ENCODE measurements at regions not wholly inside any gene's neighbourhood (a gene's known extent, or its start where the extent isn't known, plus 50 kb on each side); places are given as distances from the start of the nearest gene placed in this dataset.
"Not testable (repeated sequence)": the region's sequence is repeated elsewhere in the genome, so short reads cannot be mapped to it uniquely, and the experiment has no call there.

DNA sequence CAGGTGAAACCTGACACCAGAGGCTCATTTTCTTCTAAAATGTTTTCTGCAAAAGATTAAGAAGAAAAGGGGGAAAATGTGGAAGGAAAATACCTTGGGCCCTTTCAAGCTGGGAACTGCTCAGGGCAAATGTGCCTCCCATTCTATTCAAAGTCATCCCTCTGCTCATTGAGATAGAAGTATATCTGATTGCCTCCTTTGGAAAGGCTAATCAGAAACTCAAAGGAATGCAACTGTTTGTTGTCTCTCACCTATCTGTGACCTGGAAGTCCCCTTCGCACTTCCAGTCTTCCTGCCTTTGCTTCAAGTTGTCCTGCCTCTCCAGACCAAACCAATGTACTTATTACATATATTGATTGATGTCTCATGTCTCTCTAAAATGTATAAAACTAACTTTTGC, 102.4 kb upstream of the MAP3K4 start:
- DNase-seq (ENCODE audit: low spot score); intact Hi-C loops (cut with DNase I): not testable (repeated sequence)

DNA sequence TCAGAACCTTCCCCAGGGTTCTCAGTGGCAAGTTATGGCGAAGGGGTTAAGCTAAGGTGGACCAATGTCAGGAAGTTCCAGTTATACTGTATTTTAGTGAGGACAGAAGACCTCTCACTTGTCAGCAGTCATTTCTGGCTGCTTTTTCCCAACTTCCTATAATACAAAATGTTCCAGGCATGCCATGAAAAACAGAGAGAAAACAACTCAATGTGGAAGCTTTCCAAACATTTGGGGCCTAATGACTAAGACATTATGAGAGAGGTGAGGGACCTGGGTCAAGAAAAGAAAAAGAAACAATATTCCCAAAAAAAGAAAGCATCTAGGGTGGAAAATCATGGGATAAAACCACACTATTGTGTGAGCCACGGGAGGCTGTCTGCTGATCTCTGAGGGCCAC, 99.9 kb upstream of the MAP3K4 start:
- DNase-seq (ENCODE audit: low spot score) = no peak
- intact Hi-C loops (cut with DNase I) = no loop called here

DNA sequence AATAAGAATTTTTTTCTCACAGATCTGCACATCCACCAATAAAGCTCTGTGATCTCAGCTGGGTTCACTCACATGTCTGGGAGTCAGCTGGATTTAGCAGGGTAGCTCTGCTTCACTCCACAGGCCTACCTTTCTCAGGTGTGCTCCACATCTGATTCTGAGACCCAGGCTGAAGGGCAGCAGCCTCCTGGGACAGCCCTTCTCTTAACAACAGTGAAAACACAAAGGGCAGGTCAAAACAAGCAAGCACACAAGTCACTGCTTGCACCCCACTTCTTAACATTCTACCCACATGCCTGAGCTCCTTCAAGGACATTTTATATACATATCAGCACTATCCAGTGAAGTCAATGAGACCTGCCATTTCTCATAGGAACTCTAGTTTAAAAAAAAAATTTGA, 96.0 kb upstream of the MAP3K4 start:
- no peak for DNase-seq (ENCODE audit: low spot score)
- intact Hi-C loops (cut with DNase I) = no loop called here

DNA sequence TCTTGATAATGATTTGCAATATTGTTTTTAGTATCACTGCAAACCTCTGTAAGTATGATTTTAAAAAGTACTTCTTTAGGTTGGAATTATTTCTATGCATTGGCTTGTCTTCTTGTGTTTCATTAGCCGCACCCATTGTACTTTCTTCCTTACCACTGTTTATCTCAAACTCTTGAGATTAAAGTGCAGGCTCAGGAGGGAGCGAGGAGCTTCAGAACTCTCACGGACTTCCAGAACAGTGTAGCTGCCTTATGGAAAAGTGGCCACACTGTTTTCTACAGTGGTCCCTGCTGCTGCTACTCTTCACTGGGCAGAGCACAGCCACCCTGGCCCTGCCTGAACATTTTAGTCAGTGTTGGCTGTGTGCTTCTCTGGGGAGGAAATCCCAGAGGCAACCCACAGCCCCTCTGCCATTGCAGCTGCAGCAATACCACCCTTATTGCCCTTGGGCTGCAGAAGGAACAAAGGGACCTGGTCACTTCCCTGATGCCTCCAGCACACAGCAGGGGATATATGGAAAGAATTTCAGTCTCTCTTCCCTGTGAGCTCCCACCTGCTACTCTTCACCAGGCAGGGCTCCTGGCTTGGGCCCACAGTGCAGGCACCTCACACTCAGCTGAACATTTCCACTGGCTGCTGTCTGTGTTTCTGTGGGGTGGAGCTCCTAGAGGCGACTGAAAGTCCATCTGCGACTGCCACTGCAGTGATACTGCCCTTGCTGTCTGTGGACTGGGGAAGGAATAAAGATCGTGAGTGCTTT, 91.7 kb upstream of the MAP3K4 start:
- intact Hi-C loops (cut with DNase I) = no loop called here
- DNase-seq (ENCODE audit: low spot score) = no peak

DNA sequence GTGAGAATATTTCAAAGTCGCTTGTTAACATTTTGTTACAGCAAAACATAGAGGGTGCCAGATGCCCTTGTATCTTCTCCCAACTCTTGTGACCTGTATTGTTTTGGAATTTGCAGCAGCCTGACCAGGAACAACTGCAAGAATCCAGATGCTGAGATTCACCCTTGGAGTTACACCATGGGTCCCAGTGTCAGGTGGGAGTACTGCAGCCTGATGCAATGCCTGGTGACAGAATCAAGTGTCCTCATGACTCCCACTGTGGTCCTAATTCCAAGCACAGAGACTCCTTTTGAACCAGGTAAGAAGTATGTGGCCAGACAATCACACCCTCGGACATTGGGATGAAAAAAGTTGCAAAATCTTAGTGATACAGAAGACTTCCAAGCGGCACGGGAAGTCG, 79.6 kb upstream of the MAP3K4 start:
- DNase-seq (ENCODE audit: low spot score) = no peak
- intact Hi-C loops (cut with DNase I) = no loop called here

DNA sequence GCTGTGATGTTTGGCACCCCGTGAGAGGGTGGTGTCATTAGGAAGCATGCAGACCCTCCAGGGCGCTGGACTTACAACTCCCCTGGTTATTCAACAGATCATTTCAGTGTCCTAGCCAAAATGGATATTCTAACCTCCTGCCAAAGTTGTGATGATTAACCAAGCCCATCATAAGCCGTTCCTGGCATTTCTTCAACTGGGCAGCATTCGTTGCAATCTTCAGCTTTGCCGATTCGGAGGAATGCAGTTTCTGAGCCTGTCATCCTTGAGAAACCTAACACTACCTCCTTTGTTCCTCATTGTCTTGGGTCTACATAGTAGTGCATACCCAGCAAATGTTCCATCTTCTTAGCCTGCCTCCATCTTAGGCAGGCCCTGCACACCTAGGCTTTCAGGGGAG, 79.2 kb upstream of the MAP3K4 start:
- no peak for DNase-seq (ENCODE audit: low spot score)
- intact Hi-C loops (cut with DNase I) = no loop called here

DNA sequence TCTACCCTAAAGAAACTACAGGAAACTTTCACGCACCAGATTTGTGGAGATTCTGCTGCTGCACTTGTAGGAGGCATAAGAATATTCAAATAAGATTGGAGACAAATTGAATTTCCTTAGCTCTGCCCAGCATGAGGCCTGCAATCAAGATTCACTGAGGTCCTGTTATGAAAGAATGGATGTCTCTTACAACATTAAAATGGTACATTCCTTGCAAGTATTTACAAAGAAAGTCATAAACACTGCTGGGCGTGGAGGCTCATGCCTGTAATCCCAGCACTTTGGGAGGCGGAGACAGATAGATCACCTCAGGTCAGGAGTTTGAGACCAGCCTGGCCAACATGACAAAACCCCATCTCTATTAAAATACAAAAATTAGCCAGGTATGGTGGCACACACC, 74.0 kb upstream of the MAP3K4 start:
- no peak for DNase-seq (ENCODE audit: low spot score)
- intact Hi-C loops (cut with DNase I) = no loop called here

DNA sequence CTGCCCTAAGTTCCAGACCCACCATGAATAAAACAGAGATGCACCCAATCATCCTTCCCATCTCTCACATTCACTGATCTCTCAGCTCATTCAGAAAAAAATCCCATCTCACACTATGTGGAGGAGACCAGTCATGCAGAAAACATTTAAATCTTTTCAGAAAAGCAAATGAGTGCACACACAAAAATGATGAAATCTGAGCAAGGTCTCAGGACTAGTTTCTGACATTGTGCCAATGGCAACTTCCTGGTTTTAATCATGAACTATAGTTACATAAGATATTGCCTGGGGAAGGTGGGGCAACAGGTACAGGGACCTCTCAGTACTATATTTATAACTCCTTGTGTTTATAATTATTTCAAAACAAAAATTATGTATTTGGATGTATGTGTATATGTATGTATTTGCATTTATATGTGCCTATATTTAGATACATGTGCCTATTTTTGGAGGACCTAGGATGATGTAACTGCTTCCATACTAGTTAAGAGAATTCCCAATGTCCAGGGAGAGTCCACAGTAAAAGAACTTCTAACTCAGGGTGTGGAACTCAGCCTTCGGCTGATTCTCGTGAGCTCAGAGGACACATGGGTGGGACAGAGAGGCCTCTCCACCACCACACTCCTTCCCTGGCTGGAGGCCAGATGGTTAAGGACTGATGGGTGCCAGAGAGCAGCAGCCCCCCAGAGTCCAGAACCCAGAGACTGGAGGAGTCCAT, 71.7 kb upstream of the MAP3K4 start:
- no peak for DNase-seq (ENCODE audit: low spot score)
- intact Hi-C loops (cut with DNase I) = no loop called here

DNA sequence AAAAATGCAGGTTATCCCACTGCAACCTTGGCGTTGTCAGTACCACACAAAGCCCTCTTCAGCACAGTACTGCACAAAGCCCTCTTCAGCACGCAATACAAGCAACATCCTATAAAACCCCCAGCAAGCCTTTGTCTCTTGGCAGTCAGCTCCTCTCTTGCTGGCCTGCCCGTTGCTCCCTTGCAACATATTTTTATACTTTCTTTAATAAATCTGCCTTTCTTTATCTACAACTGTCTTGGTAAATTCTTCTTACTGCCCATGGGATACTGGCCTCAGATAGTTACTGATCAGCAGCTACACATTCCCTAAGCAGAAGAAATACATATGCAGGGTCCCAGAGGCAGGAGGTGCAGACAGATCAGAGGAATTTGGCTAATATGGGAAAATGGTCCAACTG, 70.5 kb upstream of the MAP3K4 start:
- no peak for DNase-seq (ENCODE audit: low spot score)
- intact Hi-C loops (cut with DNase I) = no loop called here

DNA sequence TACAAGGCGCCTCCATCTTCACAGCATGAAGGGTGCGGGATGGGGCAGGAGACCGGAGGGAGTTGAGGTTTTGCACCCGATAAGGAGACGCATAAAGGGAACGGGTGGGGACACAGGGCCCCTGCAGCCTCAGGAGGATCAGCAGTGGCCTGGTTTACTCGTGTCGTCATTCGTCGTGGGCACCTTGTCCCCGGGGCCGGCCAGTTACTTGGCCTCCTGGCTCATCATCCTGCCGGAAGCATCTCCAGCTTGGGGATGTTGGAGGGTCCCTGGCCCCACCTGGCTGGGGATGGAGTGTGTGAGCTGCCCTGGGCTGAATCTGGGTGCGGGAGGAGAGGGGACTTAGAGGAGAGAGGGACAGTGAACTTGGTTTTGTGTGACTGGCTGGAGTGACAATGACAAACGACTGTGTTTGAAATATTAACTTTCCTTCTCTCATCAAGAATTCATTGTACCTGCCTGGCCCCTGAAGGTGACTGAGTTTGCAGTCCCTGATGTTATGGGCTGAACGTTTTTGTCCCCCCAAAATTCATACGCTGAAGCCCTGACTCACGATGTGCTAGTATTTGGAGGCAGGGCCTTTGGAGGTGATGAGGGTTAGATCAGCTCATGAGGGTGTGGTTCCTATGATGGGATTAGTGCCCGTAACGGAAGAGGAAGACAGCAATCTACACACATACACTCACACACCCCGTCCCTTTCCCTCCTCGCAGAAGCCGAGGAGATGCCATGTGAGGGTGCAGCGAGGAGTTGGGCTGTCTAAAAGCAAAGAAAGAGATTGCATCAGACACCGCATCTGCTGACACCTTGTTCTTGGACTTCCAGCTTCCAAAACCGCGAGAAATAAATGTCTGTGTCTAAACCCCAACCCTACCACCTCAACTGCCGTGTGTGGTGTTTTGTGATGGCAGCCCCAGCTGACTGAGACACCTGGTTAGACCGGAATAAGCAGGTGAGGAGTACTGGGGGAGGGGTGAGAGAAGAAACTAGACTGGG, 65.0 kb upstream of the MAP3K4 start:
- intact Hi-C loops (cut with DNase I) = no loop called here
- no peak for DNase-seq (ENCODE audit: low spot score)

DNA sequence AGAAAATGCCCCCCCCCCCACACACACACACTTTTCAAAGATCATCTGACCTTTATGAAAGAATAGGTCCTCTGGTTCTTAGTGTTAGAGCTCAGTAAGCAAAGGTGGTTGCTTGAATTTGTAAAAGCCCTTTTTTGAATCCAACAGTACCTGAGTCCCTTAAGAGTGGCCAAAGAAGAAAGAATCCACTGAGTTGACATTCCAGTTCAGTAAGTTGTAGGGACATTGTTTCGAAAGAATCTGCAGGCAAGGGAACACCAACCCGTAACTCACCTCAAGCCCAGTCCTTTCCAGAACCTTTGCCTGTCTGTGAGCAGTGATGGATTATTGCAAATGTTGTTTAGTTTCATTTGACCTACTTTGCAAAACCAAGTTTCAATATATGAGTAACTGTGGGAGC, 64.2 kb upstream of the MAP3K4 start:
- intact Hi-C loops (cut with DNase I) = no loop called here
- DNase-seq (ENCODE audit: low spot score) = no peak

DNA sequence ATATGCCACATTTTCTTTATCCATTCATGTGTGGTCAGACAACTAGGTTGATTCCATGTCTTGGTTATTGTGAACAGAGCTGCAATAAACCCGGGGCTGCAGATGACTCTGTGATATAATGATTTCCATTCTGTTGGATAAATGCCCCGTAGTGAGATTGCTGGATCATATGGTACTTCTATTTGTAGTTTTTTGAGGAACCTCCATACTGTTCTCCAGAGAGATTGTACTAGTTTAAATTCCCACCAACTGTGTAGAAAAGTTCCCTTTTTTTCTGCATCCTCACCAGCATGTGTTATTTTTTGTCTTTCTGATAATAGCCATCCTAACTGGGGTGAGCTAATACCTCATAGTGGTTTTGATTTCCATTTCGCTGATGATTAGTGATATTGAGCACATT, 62.2 kb upstream of the MAP3K4 start:
- DNase-seq (ENCODE audit: low spot score) = no peak

DNA sequence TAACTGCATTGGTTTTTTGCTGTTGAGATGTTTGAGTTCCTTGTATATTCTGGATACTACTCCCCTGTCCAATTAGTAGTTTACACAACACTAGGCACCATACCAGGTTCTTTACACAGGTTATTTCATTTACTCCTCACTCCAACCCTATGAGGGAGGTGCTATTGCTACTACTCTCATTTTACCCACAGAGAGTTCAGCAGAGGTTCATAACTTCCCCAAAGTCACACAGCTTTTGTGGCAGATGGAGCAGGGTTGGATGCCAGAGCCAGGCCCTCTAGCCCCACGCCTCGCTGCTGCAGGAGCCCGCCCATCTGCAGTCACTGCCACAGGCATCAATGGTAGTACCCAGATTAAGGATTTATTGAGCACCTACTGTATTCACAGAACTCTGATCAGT, 61.7 kb upstream of the MAP3K4 start:
- intact Hi-C loops (cut with DNase I) = loop anchor here (2.0 to 5.0 kb wide), 3 partner anchors 63 to 447 kb away; no protein-coding TSS in a partner anchor

More for the DNA sequence above, 62.2 kb upstream of the MAP3K4 start:
- intact Hi-C loops (cut with DNase I) = no loop called here

DNA sequence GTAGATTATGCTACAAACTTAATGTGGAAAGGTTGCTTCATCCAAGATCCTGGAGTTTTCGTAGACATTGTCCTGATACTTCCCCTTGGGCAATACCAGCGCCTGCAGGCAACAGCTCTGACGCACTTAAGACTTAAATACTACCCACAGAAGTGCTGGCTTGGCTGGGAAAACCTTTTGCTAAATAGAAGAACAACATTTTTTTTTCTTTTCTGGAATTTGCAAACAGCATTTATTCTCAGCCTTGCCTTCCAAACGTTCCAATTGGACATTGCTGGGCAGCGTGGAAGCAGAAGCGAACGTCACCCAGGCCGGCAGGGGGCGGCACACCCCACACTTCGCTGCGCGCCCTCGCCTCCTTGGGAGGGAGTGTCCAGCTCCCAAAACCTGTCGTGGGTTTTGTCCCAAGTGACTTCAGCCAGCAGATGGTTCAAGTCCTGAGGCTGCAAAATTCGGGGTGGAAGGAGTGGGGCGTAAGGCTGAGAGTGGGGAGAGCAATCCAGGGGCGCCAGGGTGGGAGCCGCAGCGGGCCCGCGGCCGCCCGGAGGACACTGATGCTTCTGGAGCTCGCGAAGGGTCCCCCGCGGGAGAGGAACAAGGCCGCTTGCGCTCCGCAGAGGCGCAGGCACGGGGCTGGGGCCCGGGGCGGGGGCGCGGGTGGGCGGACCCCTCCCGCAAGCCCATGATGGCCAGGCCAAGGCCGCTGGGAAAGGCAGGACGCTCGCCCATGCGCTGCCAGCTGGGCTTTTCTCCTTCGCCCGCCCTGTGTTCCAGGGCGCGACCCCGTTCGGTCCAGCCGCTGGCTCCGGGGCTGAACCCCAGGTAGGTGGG, 60.8 kb upstream of the MAP3K4 start:
- DNase-seq (ENCODE audit: low spot score) = peak; percentile 94
- intact Hi-C loops (cut with DNase I) = loop anchor here (2.0 to 5.0 kb wide), 3 partner anchors 62 to 447 kb away; no protein-coding TSS in a partner anchor

More for the DNA sequence above, 61.7 kb upstream of the MAP3K4 start:
- DNase-seq (ENCODE audit: low spot score) = no peak

DNA sequence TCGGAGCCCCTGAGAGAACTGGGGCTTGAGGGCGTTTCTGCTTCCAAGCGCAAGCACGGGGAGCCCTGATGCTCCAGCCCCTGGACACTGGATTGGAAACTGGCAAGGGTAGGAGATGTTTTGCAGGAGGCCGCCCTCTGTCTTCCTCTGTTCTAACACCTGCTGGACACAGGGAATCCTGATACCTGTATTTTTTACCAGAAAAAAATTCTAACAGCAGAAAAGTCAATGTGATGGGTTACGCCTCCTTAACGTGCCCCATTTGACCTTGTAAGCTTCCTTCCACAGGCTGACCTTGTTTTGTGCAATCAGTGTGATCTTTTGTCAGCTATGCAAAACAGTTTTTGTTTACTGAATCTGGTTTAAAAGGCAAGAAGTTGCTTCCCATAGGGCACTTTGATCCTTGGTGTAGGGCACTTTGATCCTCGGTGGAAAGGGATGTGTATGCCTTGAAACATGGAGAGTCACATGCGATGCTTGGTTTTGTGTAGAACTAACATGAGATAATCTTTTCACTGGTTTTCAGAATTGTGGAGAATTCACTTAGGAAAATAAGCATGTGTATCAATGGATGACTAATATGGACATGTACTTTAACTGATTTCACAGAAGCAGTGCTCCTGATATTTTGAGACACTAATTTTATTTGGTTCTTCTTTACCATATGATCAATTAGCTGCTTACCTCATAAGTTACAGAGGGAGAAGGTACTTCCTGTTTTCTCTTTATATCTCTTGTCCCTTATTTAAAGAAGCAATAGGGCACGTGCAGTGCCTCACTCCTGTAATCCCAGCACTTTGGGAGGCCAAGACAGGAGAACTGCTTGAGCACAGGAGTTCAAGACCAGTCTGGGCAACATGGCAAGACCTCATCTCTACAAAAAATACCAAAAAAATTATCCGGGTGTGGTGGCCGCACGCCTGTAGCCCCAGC, 59.9 kb upstream of the MAP3K4 start:
- intact Hi-C loops (cut with DNase I) = loop anchor here (2.0 to 5.0 kb wide), 3 partner anchors 61 to 446 kb away; no protein-coding TSS in a partner anchor
- DNase-seq (ENCODE audit: low spot score) = no peak

DNA sequence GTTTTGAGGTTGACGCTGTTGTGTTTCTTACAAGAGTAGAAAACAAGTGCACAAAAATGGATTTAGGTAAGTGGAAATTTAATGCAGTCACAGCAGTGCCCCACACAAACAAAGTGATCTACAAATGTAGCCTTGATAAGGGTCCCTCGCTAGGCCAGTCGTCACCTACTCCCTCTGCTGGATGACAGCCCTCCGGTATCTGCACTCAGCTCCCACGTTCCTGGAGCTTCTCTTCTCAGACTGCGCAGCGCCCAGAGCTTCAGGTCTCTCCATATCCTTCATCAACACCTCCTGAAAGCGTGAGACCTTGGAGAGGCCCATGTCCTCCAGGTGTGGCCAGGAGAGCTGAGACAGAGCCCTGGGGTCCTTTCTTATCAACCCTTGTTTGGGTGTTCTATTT, 58.3 kb upstream of the MAP3K4 start:
- intact Hi-C loops (cut with DNase I) = loop anchor here (5.0 kb wide), 2 partner anchors 439 to 444 kb away; no protein-coding TSS in a partner anchor
- no peak for DNase-seq (ENCODE audit: low spot score)

DNA sequence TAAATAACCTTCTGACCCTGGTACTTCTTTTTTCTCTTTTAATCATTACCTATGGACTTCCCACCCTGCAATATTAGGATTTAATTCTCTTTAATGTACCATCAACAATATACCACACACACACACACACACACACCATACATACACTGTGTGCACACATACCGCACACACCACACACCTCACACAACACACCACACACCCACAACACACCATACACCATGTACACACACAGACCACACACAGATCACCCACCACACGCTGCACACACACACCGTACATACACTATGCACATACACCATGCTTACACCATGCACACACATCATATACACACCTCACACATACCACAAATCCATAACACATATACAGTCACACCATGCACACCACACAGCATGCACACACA, 57.4 kb upstream of the MAP3K4 start:
- no peak for DNase-seq (ENCODE audit: low spot score)
- intact Hi-C loops (cut with DNase I) = loop anchor here (5.0 kb wide), 2 partner anchors 438 to 443 kb away; no protein-coding TSS in a partner anchor

DNA sequence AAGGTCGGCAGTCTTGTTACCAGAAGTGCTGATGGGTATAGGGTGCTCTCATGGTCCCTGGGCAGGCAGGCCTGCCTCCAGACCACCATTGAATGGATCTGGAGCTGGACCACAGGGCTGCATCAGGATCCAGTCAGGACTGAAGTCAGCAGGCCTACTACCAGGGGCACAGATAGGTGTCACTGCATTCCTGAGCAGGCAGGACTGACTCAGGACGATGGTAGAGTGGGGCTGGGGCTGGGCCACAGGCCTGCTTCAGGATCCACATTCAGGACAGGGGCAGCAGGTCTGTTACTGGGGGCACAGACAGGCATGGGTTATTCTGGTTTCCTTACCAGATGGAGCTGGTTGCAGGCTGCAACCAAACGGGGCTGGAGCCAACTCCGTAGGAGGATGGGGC, 51.4 kb upstream of the MAP3K4 start:
- intact Hi-C loops (cut with DNase I) = no loop called here
- DNase-seq (ENCODE audit: low spot score) = no peak

All from posterior vena cava (tissue), 2 donors.